IMR-90 (cell line): ENCODE measurements at regions not wholly inside any gene's neighbourhood (a gene's known extent, or its start where the extent isn't known, plus 50 kb on each side); places are given as distances from the start of the nearest gene placed in this dataset.

Experiments
- ATAC-seq: fragments of 200-7000 bp; cut with Tn5 transposase; 2 replicates; pipeline ENCODE4 v1.9.1; 2020; ENCODE audit warnings: low read depth, mild to moderate bottlenecking, moderate library complexity
- BruUV-seq: library from RNA; stranded (reverse); fragments of 400-500 nt; replicated peaks from 2 replicates; lab custom pipeline; 2021; lab: Mats Ljungman, UMichigan
- CTCF ChIA-PET: fragments of 300-600 bp; formaldehyde crosslinking; extraction: SDS; loops from one replicate; lab custom pipeline; 2021; ENCODE audit warnings: antibody characterized with exemption; lab: Yijun Ruan, JAX
- POLR2A ChIA-PET: fragments of 300-600 bp; sonication (Branson Sonifier 250); formaldehyde crosslinking; loops from one replicate; lab custom pipeline; 2022; ENCODE audit warnings: antibody characterized with exemption; ENCODE audit not compliant: unreplicated experiment; lab: Charles Lee
- DNase-seq: peaks from one replicate; pipeline ENCODE4 v3.0.0; 2013
- H2AFZ ChIP-seq: replicated peaks from 2 replicates; pipeline ENCODE3; 2013; ENCODE audit warnings: low read length, mild to moderate bottlenecking; ENCODE audit not compliant: poor library complexity
- H2AK5ac ChIP-seq: 2 replicates; pipeline ENCODE4 v1.6.1; 2013; ENCODE audit warnings: low read depth, low read length, inconsistent platforms
- H2AK9ac ChIP-seq: replicated peaks from 2 replicates; pipeline ENCODE3; 2013; ENCODE audit warnings: mild to moderate bottlenecking, low read depth, low read length, moderate library complexity; ENCODE audit not compliant: poor library complexity
- H2BK120ac ChIP-seq: 2 replicates; pipeline ENCODE4 v1.6.1; 2013; ENCODE audit warnings: low read depth, low read length, inconsistent platforms
- H2BK15ac ChIP-seq: 3 replicates; pipeline ENCODE4 v1.6.1; 2013; ENCODE audit warnings: low read depth, low read length, inconsistent platforms
- H2BK20ac ChIP-seq: 2 replicates; pipeline ENCODE4 v1.6.1; 2013; ENCODE audit warnings: low read depth, mild to moderate bottlenecking, inconsistent platforms, low read length, moderate library complexity
- H2BK5ac ChIP-seq: 2 replicates; pipeline ENCODE4 v1.6.1; 2013; ENCODE audit warnings: mild to moderate bottlenecking, low read depth, low read length, inconsistent platforms; ENCODE audit not compliant: poor library complexity, severe bottlenecking
- H3K14ac ChIP-seq: replicated peaks from 2 replicates; pipeline ENCODE4 v1.6.1; 2013; ENCODE audit warnings: low read depth, low read length, inconsistent platforms
- H3K18ac ChIP-seq: 2 replicates; pipeline ENCODE4 v1.6.1; 2013; ENCODE audit warnings: low read depth, low read length, control low read depth
- H3K23ac ChIP-seq: 2 replicates; pipeline ENCODE4 v1.6.1; 2013; ENCODE audit warnings: low read depth, low read length, inconsistent platforms
- H3K27ac ChIP-seq: 2 replicates; pipeline ENCODE4 v1.5.1; 2013; ENCODE audit warnings: mild to moderate bottlenecking, control low read depth, low read length; ENCODE audit not compliant: insufficient read depth
- H3K27me3 ChIP-seq: 2 replicates; pipeline ENCODE4 v1.6.1; 2013; ENCODE audit warnings: low read length; ENCODE audit not compliant: control insufficient read depth, insufficient read depth
- H3K36me3 ChIP-seq: 2 replicates; pipeline ENCODE4 v1.6.1; 2013; ENCODE audit warnings: low read length, mixed read lengths; ENCODE audit not compliant: control insufficient read depth, insufficient read depth
- H3K4ac ChIP-seq: 2 replicates; pipeline ENCODE4 v1.6.1; 2013; ENCODE audit warnings: low read depth, low read length, inconsistent platforms
- H3K4me1 ChIP-seq: 2 replicates; pipeline ENCODE4 v1.6.1; 2013; ENCODE audit warnings: low read length, mixed read lengths; ENCODE audit not compliant: control insufficient read depth, insufficient read depth
- H3K4me2 ChIP-seq: 2 replicates; pipeline ENCODE4 v1.6.1; 2013; ENCODE audit warnings: low read depth, mild to moderate bottlenecking, control low read depth, low read length, moderate library complexity
- H3K4me3 ChIP-seq: 2 replicates; pipeline ENCODE4 v1.5.1; 2013; ENCODE audit warnings: low read depth, mild to moderate bottlenecking, control low read depth, low read length, moderate library complexity; ENCODE audit not compliant: insufficient read depth
- H3K56ac ChIP-seq: 2 replicates; pipeline ENCODE4 v1.6.1; 2013; ENCODE audit warnings: low read length, inconsistent platforms; ENCODE audit not compliant: insufficient read depth; ENCODE audit errors: extremely low read depth
- H3K79me1 ChIP-seq, 2 experiments: 2 replicates each; pipeline ENCODE4 v1.6.1; 2013; ENCODE audit warnings: low read length in 2 of 2, inconsistent platforms in 1 of 2, low read depth in 1 of 2
- H3K9ac ChIP-seq: 2 replicates; pipeline ENCODE4 v1.6.1; 2013; ENCODE audit warnings: low read depth, low read length, control low read depth
- H3K9me1 ChIP-seq: 2 replicates; pipeline ENCODE4 v1.6.1; 2013; ENCODE audit warnings: low read length, inconsistent platforms; ENCODE audit not compliant: insufficient read depth
- H3K9me3 ChIP-seq: 2 replicates; pipeline ENCODE4 v1.6.1; 2013; ENCODE audit warnings: low read length; ENCODE audit not compliant: control insufficient read depth, insufficient read depth
- H4K20me1 ChIP-seq: 2 replicates; pipeline ENCODE4 v1.6.1; 2013; ENCODE audit warnings: low read length, inconsistent platforms; ENCODE audit not compliant: insufficient read depth
- H4K5ac ChIP-seq: 2 replicates; pipeline ENCODE4 v1.6.1; 2013; ENCODE audit warnings: mild to moderate bottlenecking, low read depth, low read length, control low read depth
- H4K8ac ChIP-seq, 2 experiments: 2 replicates each; pipeline ENCODE4 v1.6.1; 2013; ENCODE audit warnings: low read depth in 2 of 2, low read length in 2 of 2, control low read depth in 1 of 2, inconsistent platforms in 1 of 2
- H4K91ac ChIP-seq: 2 replicates; pipeline ENCODE4 v1.6.1; 2013; ENCODE audit warnings: low read depth, low read length, inconsistent platforms; ENCODE audit not compliant: insufficient read depth
- BHLHE40 ChIP-seq: fragments of 150-350 bp; IDR thresholded peaks from 2 replicates; pipeline ENCODE4 v1.6.1; 2016; ENCODE audit warnings: mild to moderate bottlenecking, low read depth, low read length
- CHD1 ChIP-seq: IDR thresholded peaks from 2 replicates; pipeline ENCODE4 v1.6.1; 2012; ENCODE audit warnings: low read depth, low read length, improper control_type of control experiment
- CTCF ChIP-seq: conservative IDR thresholded peaks from 2 replicates; pipeline ENCODE4 v1.5.1; 2012; ENCODE audit warnings: mild to moderate bottlenecking, low read depth, low read length, improper control_type of control experiment
- ELK1 ChIP-seq: fragments of 150-350 bp; IDR thresholded peaks from 2 replicates; pipeline ENCODE4 v1.6.1; 2016; ENCODE audit warnings: low read depth, mild to moderate bottlenecking, low read length, moderate library complexity, borderline replicate concordance
- MAFK ChIP-seq: IDR thresholded peaks from 2 replicates; pipeline ENCODE4 v1.6.1; 2012; ENCODE audit warnings: low read depth, low read length, improper control_type of control experiment
- MAZ ChIP-seq: IDR thresholded peaks from 2 replicates; pipeline ENCODE4 v1.6.1; 2012; ENCODE audit warnings: low read depth, mild to moderate bottlenecking, low read length, improper control_type of control experiment, moderate library complexity, borderline replicate concordance
- MXI1 ChIP-seq: IDR thresholded peaks from 2 replicates; pipeline ENCODE4 v1.6.1; 2012; ENCODE audit warnings: low read depth, mild to moderate bottlenecking, low read length, moderate library complexity, borderline replicate concordance
- NFE2L2 ChIP-seq: fragments of 150-350 bp; IDR thresholded peaks from 2 replicates; pipeline ENCODE4 v1.6.1; 2016; ENCODE audit warnings: low read depth, mild to moderate bottlenecking, low read length
- POLR2A ChIP-seq: IDR thresholded peaks from 2 replicates; pipeline ENCODE4 v1.6.1; 2012; ENCODE audit warnings: mild to moderate bottlenecking, low read depth, low read length
- RAD21 ChIP-seq: IDR thresholded peaks from 2 replicates; pipeline ENCODE4 v1.6.1; 2012; ENCODE audit warnings: low read length, improper control_type of control experiment
- RCOR1 ChIP-seq: IDR thresholded peaks from 2 replicates; pipeline ENCODE4 v1.6.1; 2012; ENCODE audit warnings: mild to moderate bottlenecking, low read length, improper control_type of control experiment; ENCODE audit not compliant: insufficient replicate concordance
- RFX5 ChIP-seq: IDR thresholded peaks from 2 replicates; pipeline ENCODE4 v1.8.0; 2012; ENCODE audit warnings: low read depth, mild to moderate bottlenecking, low read length, moderate library complexity
- SMC3 ChIP-seq: fragments of 150-350 bp; IDR thresholded peaks from 2 replicates; pipeline ENCODE4 v1.6.1; 2016; ENCODE audit warnings: low read depth, mild to moderate bottlenecking, antibody characterized with exemption, low read length, moderate library complexity
- USF2 ChIP-seq: fragments of 150-350 bp; IDR thresholded peaks from 2 replicates; pipeline ENCODE4 v1.6.1; 2017; ENCODE audit warnings: mild to moderate bottlenecking, antibody characterized with exemption, low read length, low read depth
- WGBS, 2 experiments: methylation state at CpG; one replicate each; pipeline versions ENCODE4 v1.1.5 to v1.1.7; 2013; ENCODE audit warnings: missing lambda C conversion rate in 2 of 2; ENCODE audit not compliant: insufficient read length in 1 of 2; ENCODE audit errors: extremely low coverage in 2 of 2; 5-methylcytosine and 5-hydroxymethylcytosine counted together
- dilution Hi-C: fragments of 300-500 bp; cut with HindIII; formaldehyde crosslinking; loops from one replicate; pipeline ENCODE4 v1.14.3; 2018; ENCODE audit warnings: low sequenced_read_pairs; ENCODE audit not compliant: unreplicated experiment
- in situ Hi-C: fragments of 300-500 bp; cut with MboI; formaldehyde crosslinking; loops from 3 replicates; pipeline ENCODE4 v1.14.3; 2019; ENCODE audit warnings: low sequenced_read_pairs, inconsistent platforms, mixed read lengths
- intact Hi-C: fragments of 100-400 bp; cut with micrococcal nuclease; formaldehyde crosslinking; loops from 2 replicates; pipeline ENCODE4 v1.10.0; 2022

GRCh38 chr2:129857200-129857599, 122.3 kb upstream of the RAB6C start:
- Histone ChIP-seq H2AK5ac (no peak overlapping the region), H3K23ac (no peak overlapping the region), H2AFZ (no peak overlapping the region), H3K9ac (no peak overlapping the region), H2BK15ac (no peak overlapping the region), H4K8ac (no peak overlapping the region), H2BK120ac (no peak overlapping the region), H4K91ac (no peak overlapping the region), H2AK9ac (no peak overlapping the region), H3K27me3 (no peaks in the 10 kb centered on the region), H2BK5ac (no peak overlapping the region), H3K4me1 (no peaks in the 10 kb centered on the region), H4K5ac (no peak overlapping the region), H3K56ac (no peak overlapping the region), H3K9me1 (no peaks in the 10 kb centered on the region), H3K27ac (no peak overlapping the region), H3K79me1 (no peaks in the 10 kb centered on the region), H3K9me3 (no peaks in the 10 kb centered on the region), H3K14ac (no peak overlapping the region), H3K18ac (no peak overlapping the region), H3K36me3 (no peaks in the 10 kb centered on the region), H3K4me2 (no peak overlapping the region), H3K4ac (no peak overlapping the region), H4K20me1 (no peaks in the 10 kb centered on the region), H2BK20ac (no peak overlapping the region), H3K4me3 (no peak overlapping the region)
- no TSS peak for BruUV-seq
- ChIA-PET POLR2A (no interaction called here), CTCF (no interaction called here)
- no CpG with 5 or more reads among the region's 4 CpGs for WGBS, 2 experiments
- in situ Hi-C loops (loop anchor here (10.0 to 25.0 kb wide), 2 partner anchors 1695 to 1792 kb away; no protein-coding TSS in a partner anchor), intact Hi-C loops (no loop called here), dilution Hi-C loops (no loop called here)
- no peak for ATAC-seq
- DNase-seq = no peak
- TF ChIP-seq RCOR1 (no peak), MXI1 (no peak), BHLHE40 (no peak), ELK1 (no peak), MAFK (no peak), NFE2L2 (no peak), MAZ (no peak), CHD1 (no peak), SMC3 (no peak), CTCF (no peak), USF2 (no peak), RFX5 (no peak), POLR2A (no peak), RAD21 (no peak)
